Vagina (tissue), 2 donors: ENCODE measurements at regions not wholly inside any gene's neighbourhood (a gene's known extent, or its start where the extent isn't known, plus 50 kb on each side); places are given as distances from the start of the nearest gene placed in this dataset.

ENCODE experiments used
- DNase-seq, 2 donors: peaks; one replicate each; pipeline ENCODE4 v3.0.0-alpha.2; 2017; ENCODE audit errors: extremely low spot score in 2 of 2
- H3K27ac ChIP-seq: fragments of 200-600 bp; sonication (generic); one replicate; pipeline ENCODE4 v1.5.1; 2019
- H3K27me3 ChIP-seq: fragments of 200-600 bp; sonication (generic); one replicate; pipeline ENCODE4 v1.5.1; 2019
- H3K36me3 ChIP-seq, 2 donors: fragments of 200-600 bp; sonication (generic); one replicate each; pipeline ENCODE4 v1.5.1; 2017 to 2019
- H3K4me1 ChIP-seq: fragments of 200-600 bp; sonication (generic); one replicate; pipeline ENCODE4 v1.5.1; 2019
- H3K4me3 ChIP-seq, 2 donors: fragments of 200-600 bp; sonication (generic); 1 replicate in 1 of 2; 2 replicates in 1 of 2; pipeline ENCODE4 v1.5.1; 2016 to 2019
- H3K9me3 ChIP-seq: fragments of 200-600 bp; sonication (generic); one replicate; pipeline ENCODE4 v1.5.1; 2019
- CTCF ChIP-seq, 3 experiments: fragments of 450-650 bp in 2 of 3; fragments of 200-600 bp in 1 of 3; sonication (generic) in 1 of 3; IDR thresholded peaks; one replicate each; pipeline ENCODE4 v1.5.1; 2017 to 2019; ENCODE audit warnings: antibody characterized with exemption in 3 of 3, mild to moderate bottlenecking in 2 of 3, moderate library complexity in 2 of 3
- POLR2A ChIP-seq, 2 donors: fragments of 450-650 bp; IDR thresholded peaks; one replicate each; pipeline ENCODE4 v1.6.1; 2017; ENCODE audit warnings: antibody characterized with exemption in 2 of 2, mild to moderate bottlenecking in 2 of 2, moderate library complexity in 2 of 2
- POLR2AphosphoS5 ChIP-seq, 2 donors: sonication (generic); formaldehyde crosslinking; IDR thresholded peaks; one replicate each; pipeline ENCODE4 v1.9.0; 2017; ENCODE audit warnings: antibody characterized with exemption in 2 of 2, mild to moderate bottlenecking in 2 of 2, low read depth in 1 of 2; ENCODE audit not compliant: insufficient read depth in 1 of 2
- intact Hi-C: fragments of 100-400 bp; cut with DNase I; formaldehyde crosslinking; loops from one replicate; pipeline ENCODE4 v1.15.1; 2023

GRCh38 chr12:93178154-93178878 is 199.4 kb upstream of the NUDT4 start:
- peaks cover 15% of the 10 kb centered on the region for H3K4me1 ChIP-seq
- no peaks in the 10 kb centered on the region for H3K27me3 ChIP-seq
- intact Hi-C loops, result no loop called here
- no peak for DNase-seq
- no peaks in the 10 kb centered on the region for H3K36me3 ChIP-seq
- H3K27ac ChIP-seq, result no peak overlapping the region
- H3K9me3 ChIP-seq, result no peaks in the 10 kb centered on the region
- no peak for TF ChIP-seq POLR2AphosphoS5 (IDR thresholded peaks at IDR 0.05; ENCODE audit: insufficient read depth in 1 of 2, low read depth in 1 of 2)
- TF ChIP-seq CTCF (IDR thresholded peaks at IDR 0.05), result no peak
- TF ChIP-seq POLR2A (IDR thresholded peaks at IDR 0.05), result no peak
- no peak overlapping the region for H3K4me3 ChIP-seq

DNA sequence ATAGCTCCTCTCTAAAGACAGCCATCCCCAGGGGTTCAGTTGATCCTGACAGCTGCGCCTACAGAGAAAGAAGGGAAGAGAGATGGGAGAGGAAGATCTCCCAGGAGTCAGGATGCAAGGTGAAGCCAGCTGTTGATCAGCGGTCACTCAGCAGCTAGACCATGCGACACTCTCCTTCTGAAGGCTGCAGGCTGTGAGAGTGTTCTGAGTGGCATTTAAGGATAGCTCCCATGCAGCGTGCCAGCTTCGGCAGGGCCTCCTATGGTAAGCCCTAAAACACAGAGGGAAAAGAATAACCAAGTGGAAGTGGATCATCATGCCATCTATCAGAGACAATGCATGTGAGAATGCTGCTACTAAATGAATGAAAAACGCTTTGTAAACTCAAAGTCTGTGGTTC is 197.9 kb upstream of the NUDT4 start:
- intact Hi-C loops, result no loop called here
- no peak for DNase-seq
- Histone ChIP-seq H3K27ac (no peak overlapping the region), H3K27me3 (no peaks in the 10 kb centered on the region), H3K4me3 (no peak overlapping the region), H3K4me1 (peaks cover 22% of the 10 kb centered on the region), H3K36me3 (no peaks in the 10 kb centered on the region), H3K9me3 (no peaks in the 10 kb centered on the region)
- TF ChIP-seq CTCF (IDR thresholded peaks at IDR 0.05), result no peak
- TF ChIP-seq POLR2A (IDR thresholded peaks at IDR 0.05), result no peak
- no peak for TF ChIP-seq POLR2AphosphoS5 (IDR thresholded peaks at IDR 0.05; ENCODE audit: insufficient read depth in 1 of 2, low read depth in 1 of 2)

GRCh38 chr12:93180566-93180965 is 197.2 kb upstream of the NUDT4 start:
- Histone ChIP-seq H3K9me3 (no peaks in the 10 kb centered on the region), H3K4me3 (no peak overlapping the region), H3K4me1 (peaks cover 29% of the 10 kb centered on the region), H3K27ac (no peak overlapping the region), H3K27me3 (no peaks in the 10 kb centered on the region), H3K36me3 (no peaks in the 10 kb centered on the region)
- intact Hi-C loops, result no loop called here
- TF ChIP-seq CTCF (IDR thresholded peaks at IDR 0.05), result no peak
- no peak for TF ChIP-seq POLR2AphosphoS5 (IDR thresholded peaks at IDR 0.05; ENCODE audit: insufficient read depth in 1 of 2, low read depth in 1 of 2)
- no peak for TF ChIP-seq POLR2A (IDR thresholded peaks at IDR 0.05)
- no peak for DNase-seq

- H3K9me3 ChIP-seq, result no peaks in the 10 kb centered on the region
- H3K4me1 ChIP-seq, result peaks cover 30% of the 10 kb centered on the region
- no peaks in the 10 kb centered on the region for H3K27me3 ChIP-seq
- no peak for DNase-seq
- no peak overlapping the region for H3K4me3 ChIP-seq
- no peak overlapping the region for H3K27ac ChIP-seq
- TF ChIP-seq CTCF (IDR thresholded peaks at IDR 0.05), result no peak
- TF ChIP-seq POLR2AphosphoS5 (IDR thresholded peaks at IDR 0.05; ENCODE audit: insufficient read depth in 1 of 2, low read depth in 1 of 2), result peak in 1 of 2 donors; percentile 39
- TF ChIP-seq POLR2A (IDR thresholded peaks at IDR 0.05), result no peak
- no peaks in the 10 kb centered on the region for H3K36me3 ChIP-seq
- intact Hi-C loops, result no loop called here
Observed at GRCh38 chr12:93181409-93181965, 196.2 kb upstream of the NUDT4 start.
